ENCODE measurements at regions not wholly inside any gene's neighbourhood (a gene's known extent, or its start where the extent isn't known, plus 50 kb on each side); places are given as distances from the start of the nearest gene placed in this dataset.

DNA sequence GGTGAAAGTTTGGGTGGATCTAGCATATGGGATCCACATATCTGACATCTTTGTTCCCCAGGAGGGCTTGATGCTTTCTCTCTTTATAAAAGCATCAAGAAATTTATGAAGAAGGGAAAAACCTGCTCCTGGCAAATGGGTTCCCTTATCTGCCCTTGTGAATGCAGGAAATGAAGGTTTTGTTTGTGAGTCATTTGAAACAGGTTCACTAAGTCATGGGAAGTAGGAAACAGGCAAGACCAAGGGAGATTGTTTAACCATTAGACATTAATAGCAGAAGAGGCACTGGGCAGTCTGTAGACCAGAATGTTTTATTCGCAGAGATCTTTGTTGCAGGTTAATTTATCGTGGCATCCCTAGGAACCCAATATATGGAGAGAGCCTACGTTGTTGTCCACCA, 713.1 kb downstream of the CDY2B start:
- Histone ChIP-seq H2AFZ (ENCODE audit: low read depth, low read length, poor library complexity, severe bottlenecking) (no peak overlapping the region), H3K36me3 (ENCODE audit: control insufficient read depth in 1 of 2, insufficient read depth in 2 of 2, low read length in 2 of 2) (no peaks in the 10 kb centered on the region), H3K79me2 (ENCODE audit: insufficient read depth, low read length) (no peaks in the 10 kb centered on the region), H3K27me3 (ENCODE audit: insufficient read depth, low read length) (no peaks in the 10 kb centered on the region), H3K4me2 (ENCODE audit: low read length) (no peak overlapping the region), H3K4me3 (replicated peaks in 1 of 2; ENCODE audit: low read depth in 1 of 2, low read length in 2 of 2) (no peak overlapping the region), H3K27ac (ENCODE audit: low read depth, low read length) (no peak overlapping the region), H3K9me3 (ENCODE audit: control insufficient read depth in 1 of 2, insufficient read depth in 1 of 2, low read depth in 1 of 2, low read length in 2 of 2) (no peaks in the 10 kb centered on the region), H3K4me1 (ENCODE audit: control insufficient read depth in 1 of 2, insufficient read depth in 2 of 2, low read length in 2 of 2) (no peaks in the 10 kb centered on the region), H3K9ac (ENCODE audit: low read length) (no peak overlapping the region), H3K9me2 (ENCODE audit: insufficient read depth) (no peaks in the 10 kb centered on the region), H4K20me1 (ENCODE audit: insufficient read depth) (no peaks in the 10 kb centered on the region)
- intact Hi-C loops (cut with micrococcal nuclease) = no loop called here
- no peak for TF ChIP-seq POLR2AphosphoS5 (IDR thresholded peaks at IDR 0.05; ENCODE audit: low read depth, low read length)
- TF ChIP-seq ELF1 (IDR thresholded peaks at IDR 0.05; ENCODE audit: borderline replicate concordance, low read depth) = no peak
- no peak for TF ChIP-seq YY1 (IDR thresholded peaks at IDR 0.05; ENCODE audit: extremely low read depth, insufficient replicate concordance, low read depth, low read length)
- no peak for TF ChIP-seq FOSL1 (IDR thresholded peaks at IDR 0.05; ENCODE audit: low read depth)
- TF ChIP-seq CEBPB (IDR thresholded peaks at IDR 0.05; ENCODE audit: low read depth) = no peak
- TF ChIP-seq EZH2 (IDR thresholded peaks at IDR 0.05) = no peak
- no peak for DNase-seq (ENCODE audit: low read depth, low spot score)
- BruUV-seq (replicated peaks) = no TSS peak
- ChIA-PET POLR2A (no interaction called here), CTCF (no interaction called here), RAD21 (ENCODE audit: low non-redundant PET in 1 of 2, low total read pairs in 2 of 2, uncharacterized antibody in 2 of 2, unreplicated experiment in 2 of 2) (no interaction called here)
- ATAC-seq = no peak

GRCh38 chrY:17122166-17122565, 757.9 kb downstream of the CDY2B start:
- H3K36me3 ChIP-seq (ENCODE audit: control insufficient read depth in 1 of 2, insufficient read depth in 2 of 2, low read length in 2 of 2) = no peaks in the 10 kb centered on the region
- ATAC-seq = no peak
- no peaks in the 10 kb centered on the region for H3K79me2 ChIP-seq (ENCODE audit: insufficient read depth, low read length)
- no peaks in the 10 kb centered on the region for H3K9me3 ChIP-seq (ENCODE audit: control insufficient read depth in 1 of 2, insufficient read depth in 1 of 2, low read depth in 1 of 2, low read length in 2 of 2)
- ChIA-PET CTCF (no interaction called here), POLR2A (no interaction called here), RAD21 (ENCODE audit: low non-redundant PET in 1 of 2, low total read pairs in 2 of 2, uncharacterized antibody in 2 of 2, unreplicated experiment in 2 of 2) (no interaction called here)
- intact Hi-C loops (cut with micrococcal nuclease) = no loop called here
- no peak overlapping the region for H3K27ac ChIP-seq (ENCODE audit: low read depth, low read length)
- no TSS peak for BruUV-seq (replicated peaks)
- H3K9ac ChIP-seq (ENCODE audit: low read length) = no peak overlapping the region
- H2AFZ ChIP-seq (ENCODE audit: low read depth, low read length, poor library complexity, severe bottlenecking) = no peak overlapping the region
- H3K9me2 ChIP-seq (ENCODE audit: insufficient read depth) = no peaks in the 10 kb centered on the region
- H3K4me3 ChIP-seq (replicated peaks in 1 of 2; ENCODE audit: low read depth in 1 of 2, low read length in 2 of 2) = no peak overlapping the region
- no peaks in the 10 kb centered on the region for H3K27me3 ChIP-seq (ENCODE audit: insufficient read depth, low read length)
- no peak for DNase-seq (ENCODE audit: low read depth, low spot score)
- no peaks in the 10 kb centered on the region for H4K20me1 ChIP-seq (ENCODE audit: insufficient read depth)
- no peak overlapping the region for H3K4me2 ChIP-seq (ENCODE audit: low read length)
- no peaks in the 10 kb centered on the region for H3K4me1 ChIP-seq (ENCODE audit: control insufficient read depth in 1 of 2, insufficient read depth in 2 of 2, low read length in 2 of 2)
- TF ChIP-seq ATF3 (IDR thresholded peaks at IDR 0.05) = no peak
- TF ChIP-seq ZFX (IDR thresholded peaks at IDR 0.05) = no peak
- TF ChIP-seq EGR1 (IDR thresholded peaks at IDR 0.05; ENCODE audit: low read depth) = no peak
- TF ChIP-seq JUND (IDR thresholded peaks at IDR 0.05) = no peak
- TF ChIP-seq YY1 (IDR thresholded peaks at IDR 0.05; ENCODE audit: extremely low read depth, insufficient replicate concordance, low read depth, low read length) = no peak
- no peak for TF ChIP-seq ZNF274 (IDR thresholded peaks at IDR 0.05; ENCODE audit: low read depth, low read length)
- no peak for TF ChIP-seq SP1 (IDR thresholded peaks at IDR 0.05; ENCODE audit: low read depth)
- no peak for TF ChIP-seq POLR2AphosphoS5 (IDR thresholded peaks at IDR 0.05; ENCODE audit: low read depth, low read length)
- no peak for TF ChIP-seq EZH2phosphoT487 (IDR thresholded peaks at IDR 0.05; ENCODE audit: borderline replicate concordance)
- TF ChIP-seq RAD21 (IDR thresholded peaks at IDR 0.05; ENCODE audit: low read depth) = no peak
- no peak for TF ChIP-seq FOSL1 (IDR thresholded peaks at IDR 0.05; ENCODE audit: low read depth)
- TF ChIP-seq TCF7L2 (IDR thresholded peaks at IDR 0.05; ENCODE audit: borderline replicate concordance, extremely low read depth, insufficient read depth, insufficient read length) = no peak
- TF ChIP-seq ZBTB33 (IDR thresholded peaks at IDR 0.05; ENCODE audit: extremely low read depth, insufficient replicate concordance, low read length) = no peak
- no peak for TF ChIP-seq REST (IDR thresholded peaks at IDR 0.05; ENCODE audit: low read depth)
